A673 (cell line): ENCODE measurements at regions not wholly inside any gene's neighbourhood (a gene's known extent, or its start where the extent isn't known, plus 50 kb on each side); places are given as distances from the start of the nearest gene placed in this dataset.

Experiments
- BruUV-seq: library from RNA; stranded (reverse); fragments of 400-500 nt; replicated peaks from 2 replicates; lab custom pipeline; 2021; lab: Mats Ljungman, UMichigan
- CTCF ChIA-PET: fragments of 300-600 bp; sonication (Branson Sonifier 250); formaldehyde crosslinking; loops from one replicate; lab custom pipeline; 2022; ENCODE audit warnings: antibody characterized with exemption; lab: Charles Lee
- POLR2A ChIA-PET: fragments of 300-600 bp; sonication (Branson Sonifier 250); formaldehyde crosslinking; loops from one replicate; lab custom pipeline; 2022; ENCODE audit warnings: antibody characterized with exemption; ENCODE audit not compliant: low non-redundant PET; lab: Charles Lee
- DNase-seq: peaks from one replicate; pipeline ENCODE4 v3.0.0-alpha.2; 2015; ENCODE audit warnings: low spot score
- H3K27ac ChIP-seq: fragments of 200-600 bp; sonication (generic); 2 replicates; pipeline ENCODE4 v1.5.1; 2016; ENCODE audit warnings: mixed run types, low read depth, mild to moderate bottlenecking, mixed read lengths, antibody characterized with exemption, low read length; ENCODE audit not compliant: poor library complexity, severe bottlenecking
- H3K27me3 ChIP-seq: fragments of 200-600 bp; sonication (generic); replicated peaks from 2 replicates; pipeline ENCODE4 v1.6.1; 2017; ENCODE audit warnings: mixed run types, low read depth, mild to moderate bottlenecking, mixed read lengths, antibody characterized with exemption, low read length; ENCODE audit not compliant: insufficient read depth, poor library complexity
- H3K36me3 ChIP-seq: fragments of 200-600 bp; sonication (generic); 2 replicates; pipeline ENCODE4 v1.6.1; 2016; ENCODE audit warnings: mixed run types, mild to moderate bottlenecking, mixed read lengths, antibody characterized with exemption, low read length; ENCODE audit not compliant: insufficient read depth, poor library complexity, severe bottlenecking
- H3K4me1 ChIP-seq: fragments of 200-600 bp; sonication (generic); 2 replicates; pipeline ENCODE4 v1.6.1; 2017; ENCODE audit warnings: mixed run types, mild to moderate bottlenecking, mixed read lengths, antibody characterized with exemption, low read length; ENCODE audit not compliant: insufficient read depth, poor library complexity, severe bottlenecking
- H3K4me3 ChIP-seq: fragments of 200-600 bp; sonication (generic); 2 replicates; pipeline ENCODE4 v1.5.1; 2016; ENCODE audit warnings: low read depth, mixed run types, mild to moderate bottlenecking, mixed read lengths, low read length; ENCODE audit not compliant: poor library complexity, severe bottlenecking
- H3K9me3 ChIP-seq: fragments of 200-600 bp; sonication (generic); 2 replicates; pipeline ENCODE4 v1.6.1; 2016; ENCODE audit warnings: mixed run types, low read depth, mild to moderate bottlenecking, mixed read lengths, antibody characterized with exemption, low read length; ENCODE audit not compliant: poor library complexity, severe bottlenecking
- CTCF ChIP-seq: fragments of 300-800, 200-600 bp; sonication (generic); conservative IDR thresholded peaks from 2 replicates; pipeline ENCODE4 v1.5.1; 2017; ENCODE audit warnings: low read depth, mild to moderate bottlenecking, antibody characterized with exemption, low read length, moderate library complexity, mixed read lengths
- EZH2 ChIP-seq: fragments of 200-600 bp; sonication (generic); IDR thresholded peaks from 2 replicates; pipeline ENCODE4 v1.6.1; 2017; ENCODE audit warnings: borderline replicate concordance, low read depth, mild to moderate bottlenecking, mixed read lengths, antibody characterized with exemption, low read length; ENCODE audit not compliant: poor library complexity, severe bottlenecking
- intact Hi-C: fragments of 100-400 bp; cut with micrococcal nuclease; formaldehyde crosslinking; loops from one replicate; pipeline ENCODE4 v1.10.0; 2022; ENCODE audit not compliant: unreplicated experiment

- Histone ChIP-seq H3K4me3 (no peak overlapping the region), H3K36me3 (no peaks in the 10 kb centered on the region), H3K27me3 (peaks cover 39% of the 10 kb centered on the region), H3K9me3 (no peaks in the 10 kb centered on the region), H3K27ac (no peak overlapping the region), H3K4me1 (no peaks in the 10 kb centered on the region)
- no peak for DNase-seq
- BruUV-seq = no TSS peak
- CTCF ChIA-PET = no interaction called here
- TF ChIP-seq EZH2 = no peak
- TF ChIP-seq CTCF = no peak
- intact Hi-C loops = no loop called here
- POLR2A ChIA-PET = no interaction called here
Measured at GRCh38 chr12:77514511-77514910, 316.2 kb upstream of the NAV3 start.

GRCh38 chr12:77510985-77511384 lies 319.7 kb upstream of the NAV3 start:
- ChIA-PET CTCF (no interaction called here), POLR2A (no interaction called here)
- Histone ChIP-seq H3K4me1 (no peaks in the 10 kb centered on the region), H3K9me3 (no peaks in the 10 kb centered on the region), H3K27ac (no peak overlapping the region), H3K36me3 (no peaks in the 10 kb centered on the region), H3K4me3 (no peak overlapping the region), H3K27me3 (peaks cover 62% of the 10 kb centered on the region)
- TF ChIP-seq CTCF = no peak
- no peak for TF ChIP-seq EZH2
- BruUV-seq = no TSS peak
- intact Hi-C loops = no loop called here
- no peak for DNase-seq

GRCh38 chr12:77504466-77504865 lies 326.2 kb upstream of the NAV3 start:
- H3K36me3 ChIP-seq = no peaks in the 10 kb centered on the region
- CTCF ChIA-PET = no interaction called here

More at GRCh38 chr12:77504466-77504865, 326.2 kb upstream of the NAV3 start:
- Histone ChIP-seq H3K27ac (no peak overlapping the region), H3K4me1 (no peaks in the 10 kb centered on the region), H3K9me3 (no peaks in the 10 kb centered on the region), H3K4me3 (no peak overlapping the region), H3K27me3 (peaks cover 38% of the 10 kb centered on the region)
- no peak for TF ChIP-seq EZH2
- TF ChIP-seq CTCF = no peak
- no peak for DNase-seq
- POLR2A ChIA-PET = no interaction called here
- intact Hi-C loops = no loop called here
- BruUV-seq = no TSS peak
